ENCODE measurements at regions not wholly inside any gene's neighbourhood (a gene's known extent, or its start where the extent isn't known, plus 50 kb on each side); places are given as distances from the start of the nearest gene placed in this dataset.
"Not testable (repeated sequence)": the region's sequence is repeated elsewhere in the genome, so short reads cannot be mapped to it uniquely, and the experiment has no call there.

- FAIRE-seq (no peak), ATAC-seq (no peak), DNase-seq (ENCODE audit: low read depth in 1 of 2, low spot score in 1 of 2) (no peak)
- TF ChIP-seq KDM1A (IDR thresholded peaks at IDR 0.05; ENCODE audit: low read depth) (no peak), ATOH8 (CRISPR knock-in tag; IDR thresholded peaks at IDR 0.05; ENCODE audit: low read depth) (no peak), E2F6 (IDR thresholded peaks at IDR 0.05; ENCODE audit: borderline replicate concordance, low read depth) (no peak), REST (IDR thresholded peaks at IDR 0.05) (no peak), ZFP36 (IDR thresholded peaks at IDR 0.05; ENCODE audit: borderline replicate concordance, partially characterized antibody) (no peak), ESRRA (IDR thresholded peaks at IDR 0.05; ENCODE audit: borderline replicate concordance, low read length) (no peak), HDAC2 (IDR thresholded peaks at IDR 0.05) (no peak), EHF (CRISPR knock-in tag; IDR thresholded peaks at IDR 0.05) (no peak), NFE2L2 (conservative IDR thresholded peaks at IDR 0.05; ENCODE audit: low read length) (no peak), NPAS2 (CRISPR knock-in tag; IDR thresholded peaks at IDR 0.05; ENCODE audit: borderline replicate concordance) (no peak), USF2 (IDR thresholded peaks at IDR 0.05) (no peak), POLR2A (IDR thresholded peaks at IDR 0.05; ENCODE audit: low read length) (no peak), MAX (IDR thresholded peaks at IDR 0.05) (no peak), PHF8 (IDR thresholded peaks at IDR 0.05; ENCODE audit: borderline replicate concordance, low read depth) (no peak), MYC (IDR thresholded peaks at IDR 0.05; ENCODE audit: borderline replicate concordance, low read length) (no peak), BCL3 (IDR thresholded peaks at IDR 0.05) (no peak)
- H3K4me1 ChIP-seq, result no peaks in the 10 kb centered on the region
- POLR2A ChIA-PET, result no interaction called here
- H3K9me3 ChIP-seq, result no peaks in the 10 kb centered on the region
- CTCF ChIA-PET, result no interaction called here
- H3K4me2 ChIP-seq, result no peak overlapping the region
- H3K27ac ChIP-seq, result no peak overlapping the region
- H3K4me3 ChIP-seq, result no peak overlapping the region
- 80% methylated on average over 1 of the region's 1 CpG for WGBS (ENCODE audit: missing lambda C conversion rate)
Observed at GRCh38 chr13:68713394-68713793, 1394.2 kb upstream of the ATXN8OS start.

- H3K9me3 ChIP-seq, result no peaks in the 10 kb centered on the region
- ATAC-seq (no peak), FAIRE-seq (no peak), DNase-seq (ENCODE audit: low read depth in 1 of 2, low spot score in 1 of 2) (no peak)
- CTCF ChIA-PET, result no interaction called here
- 39% methylated on average over 10 of the region's 16 CpGs for WGBS (ENCODE audit: missing lambda C conversion rate)
- no peaks in the 10 kb centered on the region for H3K4me1 ChIP-seq
- no peak overlapping the region for H3K4me2 ChIP-seq
- POLR2A ChIA-PET, result no interaction called here
- no peak overlapping the region for H3K4me3 ChIP-seq
- H3K27ac ChIP-seq, result no peak overlapping the region
- no peak for TF ChIP-seq HOXB13 (CRISPR knock-in tag; IDR thresholded peaks at IDR 0.05; ENCODE audit: low read depth)
- no peak for TF ChIP-seq CBX2 (IDR thresholded peaks at IDR 0.05; ENCODE audit: borderline replicate concordance, low read depth)
- no peak for TF ChIP-seq BCL3 (IDR thresholded peaks at IDR 0.05)
- no peak for TF ChIP-seq POLR2AphosphoS2 (conservative IDR thresholded peaks at IDR 0.05; ENCODE audit: low read length)
- TF ChIP-seq RCOR1 (IDR thresholded peaks at IDR 0.05; ENCODE audit: low read depth, low read length), result no peak
- no peak for TF ChIP-seq RAD21 (conservative IDR thresholded peaks at IDR 0.05 in 1 of 2, IDR thresholded peaks at IDR 0.05 in 1 of 2)
- TF ChIP-seq ESRRA (IDR thresholded peaks at IDR 0.05; ENCODE audit: borderline replicate concordance, low read length), result no peak
- TF ChIP-seq HES2 (IDR thresholded peaks at IDR 0.05), result no peak
- no peak for TF ChIP-seq KDM5A (IDR thresholded peaks at IDR 0.05)
- no peak for TF ChIP-seq HOXA7 (CRISPR knock-in tag; IDR thresholded peaks at IDR 0.05)
- TF ChIP-seq CBX8 (IDR thresholded peaks at IDR 0.05), result no peak
- no peak for TF ChIP-seq NR3C1 (IDR thresholded peaks at IDR 0.05)
Observed at GRCh38 chr13:68708336-68708908, 1399.2 kb upstream of the ATXN8OS start.

- CTCF ChIA-PET; H3K4me1 ChIP-seq; H3K4me2 ChIP-seq; H3K27ac ChIP-seq; H3K9me3 ChIP-seq; POLR2A ChIA-PET; FAIRE-seq; H3K4me3 ChIP-seq; ATAC-seq; DNase-seq (ENCODE audit: low read depth in 1 of 2, low spot score in 1 of 2): not testable (repeated sequence)
Observed at GRCh38 chr13:68706044-68706443, 1401.6 kb upstream of the ATXN8OS start.
